HG02588 (cell line): ENCODE measurements at regions not wholly inside any gene's neighbourhood (a gene's known extent, or its start where the extent isn't known, plus 50 kb on each side); places are given as distances from the start of the nearest gene placed in this dataset.

Experiments used
- ATAC-seq: cut with Tn5 transposase; IDR thresholded peaks from one replicate; pipeline ENCODE4 v1.9.1; 2021; ENCODE audit warnings: mild to moderate bottlenecking, moderate library complexity; ENCODE audit not compliant: unreplicated experiment

GRCh38 chr9:108526518-108526917 lies 329.3 kb downstream of the ACTL7B start:
- ATAC-seq, result no peak

- ATAC-seq, result no peak
Observed at GRCh38 chr9:108525186-108525585, 330.6 kb downstream of the ACTL7B start.

GRCh38 chr9:108521063-108521590 lies 334.7 kb downstream of the ACTL7B start:
- ATAC-seq, result no peak

GRCh38 chr9:108519437-108519836 lies 336.3 kb downstream of the ACTL7B start:
- no peak for ATAC-seq

- no peak for ATAC-seq
Observed at GRCh38 chr9:108517651-108518365, 338.0 kb downstream of the ACTL7B start.

GRCh38 chr9:108516391-108516790 lies 339.4 kb downstream of the ACTL7B start:
- no peak for ATAC-seq

GRCh38 chr9:108515856-108516255 lies 339.9 kb downstream of the ACTL7B start:
- no peak for ATAC-seq

GRCh38 chr9:108512426-108513173 lies 343.2 kb downstream of the ACTL7B start:
- ATAC-seq, result no peak

GRCh38 chr9:108511307-108511706 lies 344.5 kb downstream of the ACTL7B start:
- ATAC-seq, result no peak

GRCh38 chr9:108496846-108497245 lies 358.9 kb downstream of the ACTL7B start:
- no peak for ATAC-seq

- ATAC-seq, result no peak
Observed at GRCh38 chr9:108489567-108489966, 366.2 kb downstream of the ACTL7B start.

GRCh38 chr9:108486831-108487230 lies 369.0 kb downstream of the ACTL7B start:
- ATAC-seq, result no peak

- no peak for ATAC-seq
Observed at GRCh38 chr9:108484468-108484867, 371.3 kb downstream of the ACTL7B start.

- ATAC-seq, result no peak
Observed at GRCh38 chr9:108483676-108484075, 372.1 kb downstream of the ACTL7B start.

- no peak for ATAC-seq
Observed at GRCh38 chr9:108479989-108480652, 375.7 kb downstream of the ACTL7B start.

GRCh38 chr9:108478431-108479332 lies 377.1 kb downstream of the ACTL7B start:
- ATAC-seq, result peak; percentile 82

GRCh38 chr9:108477529-108478006 lies 378.2 kb downstream of the ACTL7B start:
- ATAC-seq, result no peak

- no peak for ATAC-seq
Observed at GRCh38 chr9:108476574-108476973, 379.2 kb downstream of the ACTL7B start.

- no peak for ATAC-seq
Observed at GRCh38 chr9:108475813-108476212, 380.0 kb downstream of the ACTL7B start.

- ATAC-seq, result no peak
Observed at GRCh38 chr9:108474356-108474755, 381.4 kb downstream of the ACTL7B start.
